ENCODE measurements at regions not wholly inside any gene's neighbourhood (a gene's known extent, or its start where the extent isn't known, plus 50 kb on each side); places are given as distances from the start of the nearest gene placed in this dataset.
"Not testable (repeated sequence)": the region's sequence is repeated elsewhere in the genome, so short reads cannot be mapped to it uniquely, and the experiment has no call there.

- TF ChIP-seq EZH2 (optimal IDR thresholded peaks at IDR 0.05; ENCODE audit: low read depth, low read length); CTCF (IDR thresholded peaks at IDR 0.05; ENCODE audit: low read length); EZH2phosphoT487 (IDR thresholded peaks at IDR 0.05; ENCODE audit: low read length): not testable (repeated sequence)
Observed at GRCh38 chr2:167715498-167715897, 531.9 kb downstream of the STK39 start.

Measured in MM.1S (cell line).